Esophagus muscularis mucosa (tissue), 4 donors: ENCODE measurements at regions not wholly inside any gene's neighbourhood (a gene's known extent, or its start where the extent isn't known, plus 50 kb on each side); places are given as distances from the start of the nearest gene placed in this dataset.

Source experiments
- DNase-seq: peaks from one replicate; pipeline ENCODE4 v3.0.0-alpha.2; 2017; ENCODE audit errors: extremely low spot score
- H3K27ac ChIP-seq, 4 donors: fragments of 200-600 bp; sonication (generic); replicated peaks in 1 of 4; 1 replicate in 3 of 4; 2 replicates in 1 of 4; pipeline ENCODE4 v1.5.1; 2016 to 2019; ENCODE audit warnings: mild to moderate bottlenecking in 1 of 4
- H3K27me3 ChIP-seq, 4 donors: fragments of 200-600 bp; sonication (generic); one replicate each; pipeline versions ENCODE4 v1.5.1 to v1.6.0; 2016 to 2019
- H3K36me3 ChIP-seq, 4 donors: fragments of 200-600 bp; sonication (generic); one replicate each; pipeline ENCODE4 v1.5.1; 2016 to 2019
- H3K4me1 ChIP-seq, 4 donors: fragments of 200-600 bp; sonication (generic); one replicate each; pipeline ENCODE4 v1.5.1; 2016 to 2019
- H3K4me3 ChIP-seq, 4 donors: fragments of 200-600 bp; sonication (generic); 1 replicate in 2 of 4; 2 replicates in 2 of 4; pipeline ENCODE4 v1.5.1; 2016 to 2019; ENCODE audit warnings: mild to moderate bottlenecking in 4 of 4, moderate library complexity in 1 of 4
- H3K9me3 ChIP-seq, 4 donors: fragments of 200-600 bp; sonication (generic); 1 replicate in 3 of 4; 2 replicates in 1 of 4; pipeline ENCODE4 v1.5.1; 2016 to 2019
- EP300 ChIP-seq: sonication (generic); formaldehyde crosslinking; IDR thresholded peaks from one replicate; pipeline ENCODE4 v1.6.1; 2017; ENCODE audit warnings: antibody characterized with exemption
- POLR2A ChIP-seq: fragments of 450-650 bp; IDR thresholded peaks from one replicate; pipeline ENCODE4 v1.6.1; 2017; ENCODE audit warnings: antibody characterized with exemption, moderate library complexity, mild to moderate bottlenecking, low read depth
- POLR2AphosphoS5 ChIP-seq, 2 donors: sonication (generic); formaldehyde crosslinking; IDR thresholded peaks; one replicate each; pipeline ENCODE4 v1.6.1; 2017; ENCODE audit warnings: antibody characterized with exemption in 2 of 2
- WGBS: methylation state at CpG from one replicate; pipeline ENCODE4 v1.1.5; 2018; 5-methylcytosine and 5-hydroxymethylcytosine counted together
- intact Hi-C: fragments of 100-400 bp; cut with DNase I; formaldehyde crosslinking; loops from one replicate; pipeline ENCODE4 v1.15.1; 2023
- TF ChIP-seq, protein P1 (sequence below), 3 experiments: fragments of 200-600 bp in 2 of 3; fragments of 450-650 bp in 1 of 3; sonication (generic) in 2 of 3; IDR thresholded peaks; one replicate each; pipeline ENCODE4 v1.5.1; 2017 to 2019; ENCODE audit warnings: antibody characterized with exemption in 3 of 3, mild to moderate bottlenecking in 2 of 3, moderate library complexity in 1 of 3

DNA sequence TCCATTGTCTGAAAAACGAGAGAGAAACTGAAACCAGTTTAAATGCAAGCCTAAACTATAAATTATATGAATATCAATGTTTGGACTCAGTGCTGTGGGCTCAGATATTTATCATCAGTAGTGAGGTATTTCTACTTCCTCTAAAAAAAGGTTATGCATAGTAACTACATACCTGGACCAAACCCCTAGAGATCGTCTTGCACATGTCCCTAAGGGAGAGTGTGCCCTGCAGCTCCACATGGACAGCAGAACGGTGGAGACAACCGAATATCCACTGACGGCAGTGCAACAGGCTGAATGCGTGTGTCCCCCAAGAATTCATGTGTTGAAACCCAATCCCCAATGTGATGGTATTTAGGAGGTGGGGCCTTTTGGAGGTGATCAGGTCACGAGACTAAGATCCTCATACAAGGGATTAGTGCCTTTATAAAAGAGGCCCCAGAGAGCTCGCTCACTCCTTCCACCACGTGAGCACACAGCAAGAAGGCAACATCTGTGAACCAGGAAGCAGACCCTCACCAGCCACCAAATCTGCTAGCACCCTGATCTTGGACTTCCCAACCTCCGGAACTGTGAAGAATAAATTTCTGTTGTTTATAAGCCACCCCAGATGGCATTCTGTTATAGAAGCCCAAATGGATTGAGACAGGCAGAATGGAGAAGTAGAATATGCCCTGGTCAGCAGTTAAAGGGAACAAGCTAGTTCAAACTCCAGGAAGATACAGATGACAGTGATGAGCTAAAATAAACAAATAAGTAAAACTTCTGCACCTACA lies 208.4 kb downstream of the ANAPC1 start:
- intact Hi-C loops = no loop called here
- Histone ChIP-seq H3K4me3 (no peak overlapping the region), H3K36me3 (no peaks in the 10 kb centered on the region), H3K27ac (no peak overlapping the region), H3K9me3 (no peaks in the 10 kb centered on the region), H3K4me1 (peaks cover 0 to 21% (median 11%) of the 10 kb centered on the region in 4 donors), H3K27me3 (no peaks in the 10 kb centered on the region)
- 87% methylated on average over 10 of the region's 10 CpGs for WGBS
- DNase-seq = no peak
- TF ChIP-seq, protein P1, sequence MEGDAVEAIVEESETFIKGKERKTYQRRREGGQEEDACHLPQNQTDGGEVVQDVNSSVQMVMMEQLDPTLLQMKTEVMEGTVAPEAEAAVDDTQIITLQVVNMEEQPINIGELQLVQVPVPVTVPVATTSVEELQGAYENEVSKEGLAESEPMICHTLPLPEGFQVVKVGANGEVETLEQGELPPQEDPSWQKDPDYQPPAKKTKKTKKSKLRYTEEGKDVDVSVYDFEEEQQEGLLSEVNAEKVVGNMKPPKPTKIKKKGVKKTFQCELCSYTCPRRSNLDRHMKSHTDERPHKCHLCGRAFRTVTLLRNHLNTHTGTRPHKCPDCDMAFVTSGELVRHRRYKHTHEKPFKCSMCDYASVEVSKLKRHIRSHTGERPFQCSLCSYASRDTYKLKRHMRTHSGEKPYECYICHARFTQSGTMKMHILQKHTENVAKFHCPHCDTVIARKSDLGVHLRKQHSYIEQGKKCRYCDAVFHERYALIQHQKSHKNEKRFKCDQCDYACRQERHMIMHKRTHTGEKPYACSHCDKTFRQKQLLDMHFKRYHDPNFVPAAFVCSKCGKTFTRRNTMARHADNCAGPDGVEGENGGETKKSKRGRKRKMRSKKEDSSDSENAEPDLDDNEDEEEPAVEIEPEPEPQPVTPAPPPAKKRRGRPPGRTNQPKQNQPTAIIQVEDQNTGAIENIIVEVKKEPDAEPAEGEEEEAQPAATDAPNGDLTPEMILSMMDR (IDR thresholded peaks at IDR 0.05) = no peak
- TF ChIP-seq EP300 = no peak
- TF ChIP-seq POLR2AphosphoS5 (IDR thresholded peaks at IDR 0.05) = no peak
- TF ChIP-seq POLR2A = no peak

DNA sequence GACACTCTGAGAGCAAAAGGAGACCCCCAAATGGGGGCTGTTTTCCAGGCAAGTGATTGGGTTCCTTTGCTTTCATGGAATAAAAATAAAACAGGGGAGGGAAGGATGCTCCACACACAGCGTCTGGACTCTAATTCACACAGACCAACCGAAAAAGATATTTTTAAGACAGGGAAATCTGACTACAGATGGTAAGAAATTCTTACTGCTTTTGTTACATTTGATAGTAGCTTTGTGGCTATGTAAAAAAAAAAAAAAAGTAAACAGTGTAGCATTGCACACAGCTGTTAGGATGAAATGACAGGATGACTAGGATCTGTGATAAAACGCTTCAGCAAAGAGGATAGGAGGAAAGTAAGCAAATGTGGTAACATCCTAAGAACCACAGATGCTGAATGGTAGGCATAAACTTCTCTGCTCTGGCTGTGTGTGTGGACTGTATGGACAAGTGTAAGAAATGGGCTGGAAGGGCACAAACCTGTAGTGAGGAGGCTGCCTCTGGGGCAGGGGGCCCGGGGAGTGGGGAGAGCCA lies 207.6 kb downstream of the ANAPC1 start:
- H3K36me3 ChIP-seq = no peaks in the 10 kb centered on the region
- H3K4me1 ChIP-seq = peaks cover 0 to 14% (median 11%) of the 10 kb centered on the region in 4 donors
- DNase-seq = no peak
- H3K4me3 ChIP-seq = no peak overlapping the region
- no peak for TF ChIP-seq POLR2A
- TF ChIP-seq, protein P1 (IDR thresholded peaks at IDR 0.05) = no peak
- TF ChIP-seq POLR2AphosphoS5 (IDR thresholded peaks at IDR 0.05) = no peak
- no peak for TF ChIP-seq EP300
- no peaks in the 10 kb centered on the region for H3K9me3 ChIP-seq
- H3K27ac ChIP-seq = no peak overlapping the region
- no peaks in the 10 kb centered on the region for H3K27me3 ChIP-seq
- intact Hi-C loops = no loop called here
- WGBS = 94% methylated on average over 4 of the region's 4 CpGs

DNA sequence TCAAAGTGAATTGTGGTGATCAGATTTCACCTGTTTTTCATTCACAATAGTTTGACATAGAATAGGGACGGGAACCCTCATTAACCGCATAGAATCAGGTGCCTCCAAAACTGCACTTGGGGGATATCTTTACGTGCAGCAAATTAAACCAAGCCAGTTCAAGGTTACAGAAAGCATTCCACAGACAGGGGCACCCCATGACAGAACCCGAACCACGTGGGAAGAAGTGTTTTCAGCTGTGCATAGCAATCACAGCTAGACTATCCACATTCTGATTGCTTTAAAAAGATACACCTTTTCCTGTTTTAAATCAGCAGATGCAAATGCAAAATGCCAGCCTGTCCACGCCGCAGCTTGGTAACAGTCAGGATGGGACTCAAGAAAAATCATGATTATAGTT lies 205.8 kb downstream of the ANAPC1 start:
- TF ChIP-seq, protein P1 (IDR thresholded peaks at IDR 0.05) = no peak
- TF ChIP-seq EP300 (no peak), POLR2AphosphoS5 (IDR thresholded peaks at IDR 0.05) (no peak), POLR2A (no peak)
- intact Hi-C loops = no loop called here
- 87% methylated on average over 7 of the region's 7 CpGs for WGBS

DNA sequence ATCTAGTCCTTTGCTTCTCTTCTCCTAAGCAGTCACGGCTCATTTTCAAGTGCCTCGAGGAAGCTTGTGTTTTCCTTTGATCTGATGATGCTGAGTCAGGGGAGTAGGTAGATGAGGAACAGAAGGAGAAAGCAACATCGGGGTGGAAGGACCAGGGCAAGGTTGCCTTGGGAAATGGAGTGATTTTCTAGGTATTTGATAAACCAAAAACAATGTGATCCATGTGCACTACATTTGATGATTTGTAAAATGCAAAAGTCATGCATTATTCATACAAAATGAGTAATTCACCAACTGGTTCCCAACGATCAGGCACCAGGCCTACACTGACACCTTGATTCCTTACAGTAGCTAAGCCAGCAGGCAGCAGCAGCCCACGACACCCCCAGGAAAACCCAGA lies 205.3 kb downstream of the ANAPC1 start:
- 64% methylated on average over 4 of the region's 5 CpGs for WGBS

More for the DNA sequence above, 205.8 kb downstream of the ANAPC1 start:
- DNase-seq = no peak
- no peaks in the 10 kb centered on the region for H3K27me3 ChIP-seq
- H3K9me3 ChIP-seq = no peaks in the 10 kb centered on the region
- H3K36me3 ChIP-seq = no peaks in the 10 kb centered on the region
- H3K27ac ChIP-seq = no peak overlapping the region
- H3K4me3 ChIP-seq = no peak overlapping the region
- peaks cover 0 to 8% (median 6%) of the 10 kb centered on the region in 4 donors for H3K4me1 ChIP-seq

More for the DNA sequence above, 205.3 kb downstream of the ANAPC1 start:
- Histone ChIP-seq H3K27ac (no peak overlapping the region), H3K36me3 (no peaks in the 10 kb centered on the region), H3K27me3 (no peaks in the 10 kb centered on the region), H3K4me1 (peaks cover 0 to 5% (median 3%) of the 10 kb centered on the region in 4 donors), H3K4me3 (no peak overlapping the region), H3K9me3 (no peaks in the 10 kb centered on the region)
- DNase-seq = no peak
- intact Hi-C loops = no loop called here
- no peak for TF ChIP-seq POLR2A
- TF ChIP-seq, protein P1 (IDR thresholded peaks at IDR 0.05) = no peak
- TF ChIP-seq EP300 = no peak
- no peak for TF ChIP-seq POLR2AphosphoS5 (IDR thresholded peaks at IDR 0.05)
